OCI-LY1 (cell line): ENCODE measurements at regions not wholly inside any gene's neighbourhood (a gene's known extent, or its start where the extent isn't known, plus 50 kb on each side); places are given as distances from the start of the nearest gene placed in this dataset.

ENCODE experiments used
- H2AFZ ChIP-seq: fragments of 200-600 bp; sonication (generic), shearing (Covaris generic); 2 replicates; pipeline ENCODE4 v1.6.0; 2014; ENCODE audit warnings: antibody characterized with exemption, mild to moderate bottlenecking, low read length
- H3F3A ChIP-seq: fragments of 200-600 bp; sonication (generic), shearing (Covaris generic); 2 replicates; pipeline ENCODE4 v1.6.0; 2014; ENCODE audit warnings: mild to moderate bottlenecking, antibody characterized with exemption, low read length, moderate library complexity; ENCODE audit not compliant: insufficient read depth
- H3K27ac ChIP-seq: fragments of 200-600 bp; sonication (generic); 2 replicates; pipeline ENCODE4 v1.5.1; 2014; ENCODE audit warnings: low read length, mixed run types, mild to moderate bottlenecking, low read depth; ENCODE audit not compliant: poor library complexity, severe bottlenecking
- H3K27me3 ChIP-seq: fragments of 200-600 bp; sonication (generic); 2 replicates; pipeline ENCODE4 v1.6.0; 2014; ENCODE audit warnings: antibody characterized with exemption, mild to moderate bottlenecking, low read length, moderate library complexity; ENCODE audit not compliant: insufficient read depth
- H3K36me3 ChIP-seq: fragments of 200-600 bp; sonication (generic); 2 replicates; pipeline ENCODE4 v1.6.1; 2014; ENCODE audit warnings: mild to moderate bottlenecking, antibody characterized with exemption, low read length, moderate library complexity, mixed read lengths; ENCODE audit not compliant: insufficient read depth
- H3K4me1 ChIP-seq: fragments of 200-600 bp; sonication (generic); 2 replicates; pipeline ENCODE4 v1.5.1; 2014; ENCODE audit warnings: mild to moderate bottlenecking, low read length, moderate library complexity; ENCODE audit not compliant: insufficient read depth, severe bottlenecking
- H3K4me2 ChIP-seq: fragments of 200-600 bp; sonication (generic), shearing (Covaris generic); 2 replicates; pipeline ENCODE4 v1.6.1; 2014; ENCODE audit warnings: low read length
- H3K4me3 ChIP-seq: fragments of 200-600 bp; sonication (generic); 2 replicates; pipeline ENCODE4 v1.5.1; 2014; ENCODE audit warnings: low read length, low read depth, mild to moderate bottlenecking, mixed read lengths; ENCODE audit not compliant: poor library complexity, severe bottlenecking
- H3K79me2 ChIP-seq: fragments of 200-600 bp; shearing (Covaris generic); 2 replicates; pipeline ENCODE4 v1.6.1; 2016; ENCODE audit warnings: mixed run types, low read length, mixed read lengths; ENCODE audit not compliant: insufficient read depth
- H3K9ac ChIP-seq: fragments of 200-600 bp; sonication (generic), shearing (Covaris generic); 2 replicates; pipeline ENCODE4 v1.6.1; 2014; ENCODE audit warnings: mild to moderate bottlenecking, low read length, mixed read lengths
- H3K9me2 ChIP-seq: fragments of 200-600 bp; sonication (generic), shearing (Covaris generic); 2 replicates; pipeline ENCODE4 v1.6.1; 2014; ENCODE audit warnings: low read depth, mild to moderate bottlenecking, low read length, mixed read lengths
- H3K9me3 ChIP-seq: fragments of 200-600 bp; shearing (Covaris generic); 2 replicates; pipeline ENCODE4 v1.6.1; 2014; ENCODE audit warnings: low read length, mixed read lengths
- H4K20me1 ChIP-seq: fragments of 200-600 bp; sonication (generic), shearing (Covaris generic); 2 replicates; pipeline ENCODE4 v1.6.0; 2016; ENCODE audit warnings: mild to moderate bottlenecking, low read length; ENCODE audit not compliant: insufficient read depth
- CTCF ChIP-seq: fragments of 200-600 bp; sonication (generic), shearing (Covaris generic); IDR thresholded peaks from 2 replicates; pipeline ENCODE4 v1.5.1; 2017; ENCODE audit warnings: mild to moderate bottlenecking, antibody characterized with exemption, low read length, moderate library complexity, mixed read lengths
- EZH2 ChIP-seq: fragments of 200-600 bp; sonication (generic), shearing (Covaris generic); IDR thresholded peaks from 2 replicates; pipeline ENCODE4 v1.8.0; 2017; ENCODE audit warnings: borderline replicate concordance, mixed run types, mild to moderate bottlenecking, antibody characterized with exemption, low read length, moderate library complexity, mixed read lengths

DNA sequence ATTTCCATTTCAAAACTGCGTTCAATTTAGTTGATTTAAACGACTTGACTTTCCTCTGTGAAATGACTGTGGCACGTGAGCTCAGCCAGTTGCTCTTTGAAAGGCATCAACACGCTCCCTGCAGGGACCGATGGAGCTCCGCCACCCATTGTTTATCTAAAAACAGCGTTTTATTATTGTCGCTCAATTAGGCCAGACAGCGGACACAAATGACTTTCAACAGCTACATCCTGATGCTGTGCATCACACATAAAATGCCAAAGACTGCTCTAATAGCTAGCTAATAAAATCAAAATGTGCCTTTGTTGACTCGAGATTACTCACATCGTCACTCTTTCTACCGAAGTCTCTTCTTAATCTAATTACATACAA lies 332.5 kb downstream of the CD83 start:
- no peak overlapping the region for H3K4me2 ChIP-seq

DNA sequence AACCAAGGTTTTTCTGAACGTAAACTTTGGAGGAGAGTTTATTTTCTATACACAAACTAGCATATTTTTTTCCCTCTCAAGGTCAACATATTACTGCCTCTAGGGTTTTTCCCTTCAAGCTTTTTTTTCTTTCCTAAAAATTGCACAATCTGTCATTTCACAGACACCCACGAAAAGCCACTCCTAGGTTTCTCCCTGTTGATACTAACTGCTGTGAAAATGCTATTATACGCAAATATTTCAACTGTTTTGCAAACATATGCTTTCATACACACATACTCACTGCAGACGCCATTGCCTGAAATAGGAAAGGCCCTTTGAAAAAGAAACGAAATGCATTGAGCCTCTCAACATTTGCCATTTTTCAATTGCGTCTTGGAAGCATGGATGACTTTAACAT lies 333.0 kb downstream of the CD83 start:
- Histone ChIP-seq H3K9me3 (no peaks in the 10 kb centered on the region), H3K79me2 (no peaks in the 10 kb centered on the region), H3K27me3 (no peaks in the 10 kb centered on the region), H3K4me1 (no peaks in the 10 kb centered on the region), H3K4me3 (no peak overlapping the region), H3K9ac (no peak overlapping the region), H3F3A (no peaks in the 10 kb centered on the region), H3K9me2 (no peaks in the 10 kb centered on the region), H4K20me1 (no peaks in the 10 kb centered on the region), H3K4me2 (no peak overlapping the region), H2AFZ (no peak overlapping the region), H3K27ac (no peak overlapping the region), H3K36me3 (no peaks in the 10 kb centered on the region)
- TF ChIP-seq CTCF, result no peak
- TF ChIP-seq EZH2, result no peak

More for the DNA sequence above, 332.5 kb downstream of the CD83 start:
- Histone ChIP-seq H3K4me3 (no peak overlapping the region), H4K20me1 (no peaks in the 10 kb centered on the region), H3K9ac (no peak overlapping the region), H3F3A (no peaks in the 10 kb centered on the region), H3K9me3 (no peaks in the 10 kb centered on the region), H3K27ac (no peak overlapping the region), H3K4me1 (no peaks in the 10 kb centered on the region), H3K27me3 (no peaks in the 10 kb centered on the region), H3K79me2 (no peaks in the 10 kb centered on the region), H3K36me3 (no peaks in the 10 kb centered on the region), H2AFZ (no peak overlapping the region), H3K9me2 (no peaks in the 10 kb centered on the region)
- TF ChIP-seq CTCF (no peak), EZH2 (no peak)

GRCh38 chr6:14451594-14452374 lies 334.2 kb downstream of the CD83 start:
- no peaks in the 10 kb centered on the region for H3K36me3 ChIP-seq
- no peaks in the 10 kb centered on the region for H3F3A ChIP-seq
- no peak overlapping the region for H3K4me2 ChIP-seq
- no peak overlapping the region for H3K27ac ChIP-seq
- H2AFZ ChIP-seq, result no peak overlapping the region
- no peak overlapping the region for H3K9ac ChIP-seq
- H3K4me1 ChIP-seq, result no peaks in the 10 kb centered on the region
- H3K79me2 ChIP-seq, result no peaks in the 10 kb centered on the region
- no peaks in the 10 kb centered on the region for H3K9me3 ChIP-seq
- H3K4me3 ChIP-seq, result no peak overlapping the region
- no peaks in the 10 kb centered on the region for H3K27me3 ChIP-seq
- no peaks in the 10 kb centered on the region for H4K20me1 ChIP-seq
- no peaks in the 10 kb centered on the region for H3K9me2 ChIP-seq
- TF ChIP-seq EZH2, result no peak
- TF ChIP-seq CTCF, result no peak
